DMS53 treated with DMSO at 0.1 percent for 48 hours (cell line): ENCODE measurements at regions not wholly inside any gene's neighbourhood (a gene's known extent, or its start where the extent isn't known, plus 50 kb on each side); places are given as distances from the start of the nearest gene placed in this dataset.
"Not testable (repeated sequence)": the region's sequence is repeated elsewhere in the genome, so short reads cannot be mapped to it uniquely, and the experiment has no call there.

Experiments
- DNase-seq: peaks from one replicate; lab custom pipeline; 2025; ENCODE audit not compliant: unreplicated experiment; lab: John Stamatoyannopoulos, UW

GRCh38 chr6:78500299-78501089 lies 366.9 kb upstream of the IRAK1BP1 start:
- DNase-seq, result no peak

DNA sequence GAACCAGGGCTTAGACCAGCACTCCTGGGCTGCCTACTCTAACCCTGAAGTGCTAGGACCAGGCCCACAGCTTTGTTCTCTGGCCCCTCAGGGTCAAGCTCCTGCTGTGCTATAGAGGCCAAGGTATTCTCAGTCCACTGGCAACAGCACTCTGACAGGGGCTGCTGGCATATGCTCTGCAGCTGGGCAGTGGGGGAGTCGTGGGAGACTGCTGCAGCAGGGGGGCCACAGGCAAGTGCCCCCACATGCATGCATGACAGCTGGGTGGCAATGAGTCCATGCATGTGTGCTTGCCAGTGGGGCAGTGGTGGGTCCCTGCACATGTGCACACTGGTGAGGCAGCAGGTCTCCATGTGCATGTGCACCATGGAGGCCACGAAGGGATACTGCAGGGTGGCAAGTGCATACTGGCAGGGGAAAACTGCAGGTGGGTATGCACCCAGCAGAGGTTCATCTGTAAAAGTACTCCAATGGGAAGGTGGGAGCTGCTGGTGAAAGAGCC lies 364.9 kb upstream of the IRAK1BP1 start:
- DNase-seq, result no peak

- no peak for DNase-seq
These were observed 362.2 kb upstream of the IRAK1BP1 start for GRCh38 chr6:78505178-78505577.

DNA sequence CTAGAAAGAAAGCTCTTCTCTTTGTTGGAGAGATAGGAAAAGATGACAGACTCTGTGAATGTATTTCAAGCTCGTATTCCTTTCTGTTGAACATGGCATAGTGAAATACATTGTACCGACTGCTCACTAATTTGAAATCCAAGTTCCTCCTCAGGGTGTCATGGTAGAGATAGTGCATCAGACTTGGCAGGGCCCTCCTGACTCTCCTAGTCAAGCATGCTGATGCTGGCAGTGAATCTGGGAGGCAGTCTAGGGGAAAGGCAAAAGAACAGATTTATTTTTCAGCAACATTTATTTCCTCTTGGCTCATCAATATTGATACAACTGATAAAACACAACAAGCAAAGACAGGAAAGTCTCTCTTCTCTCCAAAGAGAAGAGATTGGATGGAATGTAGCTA lies 356.3 kb upstream of the IRAK1BP1 start:
- DNase-seq, result no peak

DNA sequence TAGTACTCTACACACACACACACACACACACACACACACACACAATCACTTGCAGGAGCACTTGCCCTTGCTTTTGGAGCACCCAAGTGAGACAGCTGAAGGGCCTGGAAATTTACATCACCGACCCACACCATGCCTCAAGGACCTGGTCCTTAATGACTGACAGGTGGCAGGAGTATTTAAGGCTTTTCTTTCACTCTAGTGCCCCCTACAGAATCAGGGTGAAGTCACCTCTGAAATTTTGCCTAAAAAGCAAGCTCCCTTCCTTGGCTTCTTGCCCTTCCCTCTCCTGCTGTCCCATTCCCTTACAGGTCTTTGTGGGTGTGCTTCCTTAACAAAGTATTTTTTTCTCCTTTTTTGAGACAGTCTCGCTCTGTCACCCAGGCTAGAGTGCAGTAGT lies 353.5 kb upstream of the IRAK1BP1 start:
- peak; percentile 15 for DNase-seq

- no peak for DNase-seq
These were observed 352.1 kb upstream of the IRAK1BP1 start for GRCh38 chr6:78515271-78515670.

GRCh38 chr6:78517399-78517798 lies 350.0 kb upstream of the IRAK1BP1 start:
- DNase-seq, result no peak

- DNase-seq, result no peak
These were observed 343.7 kb upstream of the IRAK1BP1 start for GRCh38 chr6:78523622-78524021.

DNA sequence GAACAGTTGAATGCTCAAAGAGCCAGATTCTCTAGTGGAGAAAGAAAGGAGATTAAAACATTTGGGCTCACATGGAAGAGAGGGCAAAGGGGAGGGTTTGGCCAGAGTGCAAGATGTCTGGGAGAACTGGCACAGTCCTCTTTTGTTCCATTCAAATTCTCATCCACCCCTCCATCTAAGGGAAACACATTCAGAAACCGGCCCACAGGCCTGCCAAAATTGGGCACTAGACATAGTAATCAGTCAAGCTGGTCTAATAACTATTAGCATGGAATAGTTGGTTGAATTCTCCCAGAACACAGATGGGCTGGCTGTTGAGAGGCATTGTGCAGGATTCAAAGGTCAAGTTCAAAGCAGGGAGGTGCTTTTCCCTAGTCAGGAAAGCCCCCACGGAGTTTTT lies 341.4 kb upstream of the IRAK1BP1 start:
- no peak for DNase-seq

- no peak for DNase-seq
These were observed 340.9 kb upstream of the IRAK1BP1 start for GRCh38 chr6:78526432-78526831.

GRCh38 chr6:78528926-78529325 lies 338.4 kb upstream of the IRAK1BP1 start:
- DNase-seq, result no peak

DNA sequence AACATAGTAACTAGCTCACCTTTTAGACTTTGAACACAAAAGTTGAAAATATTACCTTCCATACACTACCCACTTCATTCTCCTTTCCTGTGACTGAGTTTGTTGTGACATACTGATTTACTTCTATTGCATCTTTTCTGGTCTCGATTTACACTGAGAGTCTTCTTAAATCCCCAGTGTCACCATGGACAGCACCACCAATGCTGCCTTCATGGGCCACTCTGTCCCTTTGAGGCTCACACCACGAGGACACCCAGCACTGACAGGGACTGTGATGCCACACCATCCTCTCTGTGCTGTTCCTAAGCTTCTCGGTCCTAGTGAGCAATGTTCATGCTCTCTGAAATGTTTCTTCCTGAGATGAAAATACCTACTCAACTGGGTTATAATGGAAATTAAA lies 337.1 kb upstream of the IRAK1BP1 start:
- DNase-seq, result no peak

GRCh38 chr6:78533426-78533825 lies 333.9 kb upstream of the IRAK1BP1 start:
- no peak for DNase-seq

DNA sequence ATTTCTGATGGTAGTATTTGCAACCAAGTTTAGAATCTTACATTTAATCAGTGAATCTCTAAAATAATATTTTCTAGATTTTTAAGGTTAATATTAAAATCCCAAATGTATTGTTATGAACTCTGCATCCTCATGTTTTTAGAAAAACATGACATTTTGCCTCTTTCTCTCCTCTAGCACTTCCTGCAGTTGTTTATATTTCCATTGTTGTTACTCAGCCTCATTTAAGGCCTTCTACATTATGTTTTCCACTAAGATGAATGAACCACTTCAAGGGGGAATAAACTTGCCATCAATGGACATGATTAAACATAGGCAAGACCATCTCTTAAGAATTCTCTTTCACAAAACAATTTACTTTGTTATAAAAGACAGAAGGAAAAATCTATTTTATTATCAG lies 333.5 kb upstream of the IRAK1BP1 start:
- DNase-seq, result no peak

DNA sequence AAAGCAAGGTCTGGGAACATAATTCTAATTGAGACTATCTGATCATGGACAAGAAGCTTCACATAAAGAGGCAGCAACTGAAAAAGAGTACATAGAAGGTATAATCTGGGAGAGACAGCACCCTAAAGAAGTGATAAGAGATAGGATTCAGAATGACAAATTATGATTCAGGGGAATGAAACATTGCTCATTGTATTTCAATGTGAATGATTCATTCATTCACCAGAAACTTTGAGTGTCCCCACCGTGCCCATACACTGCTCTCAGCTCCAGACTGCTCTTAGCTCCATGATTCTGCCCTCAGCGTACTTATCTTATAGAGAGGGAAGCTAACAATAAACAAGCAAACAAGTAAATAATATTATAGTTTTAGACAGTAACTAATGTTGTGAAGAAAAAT lies 329.3 kb upstream of the IRAK1BP1 start:
- DNase-seq, result no peak

DNA sequence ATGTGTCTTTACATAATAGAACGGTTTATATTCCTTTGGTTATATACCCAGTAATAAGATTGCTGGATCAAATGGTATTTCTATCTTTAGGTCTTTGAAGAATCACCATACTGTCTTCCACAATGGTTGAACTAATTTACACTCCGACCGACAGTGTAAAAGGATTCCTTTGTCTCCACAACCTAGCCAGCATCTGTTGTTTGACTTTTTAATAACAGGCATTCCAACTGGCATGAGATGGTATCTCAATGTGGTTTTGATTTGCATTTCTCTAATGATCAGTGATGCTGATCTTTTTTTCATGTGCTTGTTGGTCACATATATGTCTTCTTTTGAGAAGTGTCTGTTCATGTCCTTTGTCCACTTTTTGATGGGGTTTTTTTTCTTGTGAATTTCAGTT lies 319.7 kb upstream of the IRAK1BP1 start:
- DNase-seq, result not testable (repeated sequence)

GRCh38 chr6:78551361-78551760 lies 316.0 kb upstream of the IRAK1BP1 start:
- DNase-seq, result no peak

- DNase-seq, result no peak
These were observed 314.9 kb upstream of the IRAK1BP1 start for GRCh38 chr6:78552435-78552834.

DNA sequence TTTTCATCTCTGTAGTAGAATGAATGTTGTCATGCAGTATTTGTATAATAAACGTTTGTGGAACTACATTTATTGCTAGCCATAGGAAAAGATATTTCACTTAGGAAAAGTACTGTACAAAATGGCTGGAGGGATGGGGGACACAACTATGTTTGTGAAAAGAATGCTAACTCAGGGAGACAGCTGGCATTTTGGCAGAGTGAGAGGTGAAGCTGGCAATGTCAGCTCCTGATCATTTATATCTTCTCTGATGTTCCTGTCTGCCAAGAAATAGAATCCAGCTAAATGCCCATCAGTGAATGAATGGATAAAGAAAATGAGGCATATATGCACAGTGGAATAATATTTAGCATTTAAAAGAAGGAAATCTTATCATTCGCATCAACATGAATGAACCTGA lies 313.0 kb upstream of the IRAK1BP1 start:
- DNase-seq, result no peak

DNA sequence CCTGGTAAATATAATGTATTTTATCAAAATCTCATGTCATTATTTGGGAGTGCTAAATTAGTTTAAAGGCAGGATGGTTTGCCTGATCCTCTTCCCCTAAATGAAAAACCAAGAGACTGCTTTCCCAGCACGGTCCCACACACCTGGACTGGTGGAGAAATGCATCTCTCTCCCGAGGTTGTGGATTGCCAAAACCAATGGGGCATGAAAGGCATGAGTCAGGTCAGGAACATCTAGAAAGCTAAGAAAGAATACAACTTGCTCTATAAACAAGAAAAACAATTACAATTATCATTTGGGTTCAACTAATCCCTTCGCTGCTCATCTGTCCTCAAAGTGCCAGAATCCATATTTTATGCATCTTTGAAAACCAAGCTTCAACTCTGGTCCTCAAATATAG lies 308.3 kb upstream of the IRAK1BP1 start:
- no peak for DNase-seq

DNA sequence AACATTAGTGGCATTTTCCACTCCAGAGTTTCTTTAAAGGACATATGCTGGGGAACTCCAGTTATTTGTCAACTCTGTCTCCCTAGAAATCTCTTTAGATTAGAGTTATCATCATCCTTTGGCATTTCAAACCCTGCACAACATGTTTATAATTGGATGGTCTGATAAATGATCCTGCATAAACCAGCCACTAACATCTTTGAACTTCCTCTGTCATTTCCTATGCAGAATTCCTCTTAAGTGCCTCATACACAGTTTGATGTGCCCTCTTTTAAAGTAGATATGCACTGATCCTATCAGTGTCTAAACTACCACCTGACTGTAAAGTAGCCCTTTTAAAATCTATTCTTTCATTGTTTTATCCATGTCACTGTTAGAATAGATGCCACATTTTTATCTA lies 306.3 kb upstream of the IRAK1BP1 start:
- no peak for DNase-seq

- DNase-seq, result no peak
These were observed 301.4 kb upstream of the IRAK1BP1 start for GRCh38 chr6:78565997-78566396.

GRCh38 chr6:78570044-78570443 lies 297.3 kb upstream of the IRAK1BP1 start:
- no peak for DNase-seq
